ENCODE measurements at regions not wholly inside any gene's neighbourhood (a gene's known extent, or its start where the extent isn't known, plus 50 kb on each side); places are given as distances from the start of the nearest gene placed in this dataset.

DNA sequence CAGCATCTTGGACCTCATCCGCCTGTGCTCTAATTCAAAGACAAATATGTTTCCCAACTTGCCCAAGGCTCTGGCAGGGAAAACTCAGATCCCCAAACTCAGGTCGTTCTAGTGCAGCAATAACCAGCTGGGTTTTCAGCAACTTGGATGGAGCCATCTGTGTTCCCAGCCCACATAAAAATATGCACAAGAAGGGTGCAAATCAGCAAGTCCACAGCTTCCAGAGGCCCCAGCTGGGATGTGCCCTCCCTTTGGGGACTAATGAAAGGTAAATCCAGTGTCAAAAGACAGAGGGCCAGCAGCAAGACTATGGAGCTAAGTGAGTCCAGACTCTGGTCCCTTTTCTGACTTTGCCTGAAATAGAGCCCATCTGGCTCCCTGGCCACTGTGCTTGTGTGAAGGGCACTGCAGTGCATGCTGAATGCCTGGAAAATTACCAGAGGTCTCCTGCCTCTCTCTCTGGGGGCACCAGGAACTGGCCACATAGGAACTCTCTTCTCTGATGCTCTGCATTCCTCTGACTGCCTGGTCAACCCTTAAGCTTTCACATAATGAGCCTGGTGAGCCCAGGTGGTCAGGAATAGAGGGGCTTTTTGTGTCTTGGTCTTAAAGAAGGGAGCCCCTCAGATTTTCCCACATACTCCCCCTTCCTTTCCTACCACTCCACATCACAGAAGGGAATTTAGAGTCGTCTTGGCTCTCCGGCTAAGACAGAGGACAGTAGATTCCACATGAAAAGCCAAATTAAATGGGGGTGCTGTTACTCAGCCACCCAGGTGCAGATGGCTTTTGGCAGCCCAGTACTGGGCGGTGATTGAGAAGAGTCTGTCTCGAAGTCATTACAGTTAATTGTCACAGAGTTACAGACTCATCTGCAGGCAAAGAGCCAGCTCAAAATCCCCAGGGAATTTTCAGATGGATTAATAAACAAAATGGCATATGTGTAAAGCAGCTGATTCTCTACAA lies 88.1 kb upstream of the C1orf21 start:
- FAIRE-seq (no peak), DNase-seq (ENCODE audit: low read depth in 1 of 2, low spot score in 2 of 2) (no peak)
- Histone ChIP-seq H4K5ac (ENCODE audit: insufficient read length, low read depth, low read length) (no peak overlapping the region), H2AK5ac (ENCODE audit: low read depth, low read length) (no peak overlapping the region), H3K4me1 (replicated peaks in 1 of 4; ENCODE audit: control insufficient read depth in 3 of 4, insufficient read depth in 4 of 4, low read length in 3 of 4) (peaks cover 0 to 8% (median 6%) of the 10 kb centered on the region in 4 experiments; a peak in 4 of 7 replicates), H2BK15ac (ENCODE audit: low read length) (no peak overlapping the region), H2BK20ac (ENCODE audit: low read length) (no peak overlapping the region), H2BK120ac (replicated peaks; ENCODE audit: low read depth, low read length) (no peak overlapping the region), H3K4me2 (ENCODE audit: insufficient read depth in 1 of 2, low read depth in 2 of 2, low read length in 2 of 2) (no peak overlapping the region), H2BK5ac (ENCODE audit: low read depth, low read length) (no peak overlapping the region), H4K8ac (ENCODE audit: extremely low read depth, insufficient read depth, low read length) (no peak overlapping the region; the same call in 1 of the 2 replicates), H3K36me3 (ENCODE audit: control insufficient read depth in 2 of 4, insufficient read depth in 4 of 4, low read length in 3 of 4) (no peaks in the 10 kb centered on the region), H3K18ac (ENCODE audit: extremely low read depth, low read length) (no peak overlapping the region; the same call in 1 of the 2 replicates), H3K79me2 (ENCODE audit: control insufficient read depth in 1 of 2, insufficient read depth in 2 of 2, low read length in 2 of 2) (no peaks in the 10 kb centered on the region), H3K23me2 (ENCODE audit: low read depth, low read length) (no peaks in the 10 kb centered on the region), H2BK12ac (ENCODE audit: low read depth, low read length) (no peak overlapping the region), H3K23ac (ENCODE audit: insufficient read length) (no peak overlapping the region), H3K4me3 (ENCODE audit: extremely low read depth in 1 of 4, insufficient read depth in 2 of 4, low read depth in 3 of 4, low read length in 4 of 4) (no peak overlapping the region), H2AFZ (ENCODE audit: low read length) (0 out of 2 replicates have a peak overlapping the region, but pooled peaks have one; percentile 62), H3K56ac (replicated peaks; ENCODE audit: insufficient read length, low read depth, low read length) (no peak overlapping the region), H4K20me1 (replicated peaks in 1 of 2; ENCODE audit: control insufficient read depth in 1 of 2, insufficient read depth in 2 of 2, low read length in 2 of 2) (no peaks in the 10 kb centered on the region), H3K14ac (ENCODE audit: insufficient read length) (no peak overlapping the region), H3K27me3 (replicated peaks in 1 of 4; ENCODE audit: control insufficient read depth in 3 of 4, extremely low read depth in 1 of 4, insufficient read depth in 3 of 4, low read length in 3 of 4) (no peaks in the 10 kb centered on the region), H3K9ac (replicated peaks in 1 of 4; ENCODE audit: extremely low read depth in 1 of 4, low read depth in 3 of 4, low read length in 3 of 4) (no peak overlapping the region), H3K9me3 (ENCODE audit: insufficient read depth in 2 of 2, low read depth in 1 of 2, low read length in 1 of 2) (no peaks in the 10 kb centered on the region), H3K27ac (ENCODE audit: low read depth, low read length) (no peak overlapping the region), H3K79me1 (ENCODE audit: low read depth, low read length) (no peaks in the 10 kb centered on the region), H4K91ac (replicated peaks; ENCODE audit: insufficient read length, low read length) (no peak overlapping the region), H3K4ac (replicated peaks; ENCODE audit: insufficient read length, low read depth, low read length) (no peak overlapping the region)
- CTCF ChIA-PET (ENCODE audit: partially characterized antibody) = interaction anchor here (1.0 to 1.1 kb wide), 2 partner anchors 8 to 12 kb away, joined by 3 to 4 read pairs; no protein-coding TSS in a partner anchor
- TF ChIP-seq, protein P1, sequence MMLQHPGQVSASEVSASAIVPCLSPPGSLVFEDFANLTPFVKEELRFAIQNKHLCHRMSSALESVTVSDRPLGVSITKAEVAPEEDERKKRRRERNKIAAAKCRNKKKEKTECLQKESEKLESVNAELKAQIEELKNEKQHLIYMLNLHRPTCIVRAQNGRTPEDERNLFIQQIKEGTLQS (IDR thresholded peaks at IDR 0.05; ENCODE audit: insufficient read depth, low read depth, low read length) = no peak
- TF ChIP-seq SIN3A (conservative IDR thresholded peaks at IDR 0.05 in 1 of 2, IDR thresholded peaks at IDR 0.05 in 1 of 2; ENCODE audit: low read depth in 1 of 2, low read length in 2 of 2) = no peak
- no peak for TF ChIP-seq BACH1 (IDR thresholded peaks at IDR 0.05; ENCODE audit: low read length)
- TF ChIP-seq GABPA (IDR thresholded peaks at IDR 0.05; ENCODE audit: borderline replicate concordance, insufficient read depth, low read length) = no peak
- TF ChIP-seq RNF2 (IDR thresholded peaks at IDR 0.05; ENCODE audit: borderline replicate concordance, low read depth, low read length, missing control alignments, poor library complexity, severe bottlenecking) = no peak
- 84% methylated on average over 6 of the region's 6 CpGs; no CpG with 5 or more reads in 1 of the 2 experiments for WGBS, 2 experiments (ENCODE audit: extremely low coverage in 1 of 2, insufficient coverage in 1 of 2, insufficient read length in 1 of 2, insufficient replicate concordance in 2 of 2, low coverage in 1 of 2, low lambda C conversion rate in 2 of 2, missing lambda C conversion rate in 1 of 2)
- POLR2A ChIA-PET (ENCODE audit: partially characterized antibody) = no interaction called here
